ENCODE measurements at regions not wholly inside any gene's neighbourhood (a gene's known extent, or its start where the extent isn't known, plus 50 kb on each side); places are given as distances from the start of the nearest gene placed in this dataset.

DNA sequence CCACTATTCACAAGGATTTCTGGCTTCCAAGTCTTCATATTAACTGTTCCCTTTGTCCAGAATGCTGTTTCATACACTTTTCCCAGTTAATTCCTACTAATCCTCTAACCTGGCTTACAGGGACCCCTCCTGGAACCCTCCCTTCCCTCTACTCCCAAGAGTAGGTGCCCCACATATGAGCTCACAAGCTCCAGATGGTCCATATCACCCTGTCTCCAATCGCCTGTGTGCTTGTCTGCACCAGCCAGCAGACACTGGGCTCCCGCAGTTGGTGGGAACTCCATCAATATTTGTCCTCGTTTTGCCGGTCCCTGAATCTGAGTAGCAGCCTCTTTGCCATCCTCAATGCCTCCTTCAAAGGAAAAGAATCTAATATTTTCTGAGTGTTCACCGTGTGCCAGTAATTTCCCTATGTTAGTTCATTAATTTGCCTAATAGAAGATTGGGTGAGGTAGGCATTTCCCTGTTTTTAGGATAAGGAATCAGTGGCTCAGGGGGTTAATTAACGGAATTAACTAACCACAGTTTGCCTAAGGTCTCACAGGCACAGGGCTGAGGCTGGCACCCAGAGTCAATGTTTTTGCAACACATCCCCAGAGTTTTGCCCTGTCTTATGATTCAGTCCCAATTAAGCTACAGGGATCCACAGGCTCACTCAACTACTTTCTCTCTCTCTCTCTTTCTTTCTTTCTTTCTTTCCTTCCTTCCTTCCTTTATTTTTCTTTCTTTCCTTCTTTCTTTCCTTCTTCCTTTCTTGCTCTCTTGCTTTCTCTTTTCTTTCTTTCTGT, 141.6 kb upstream of the CYP1B1 start:
- ChIA-PET POLR2A (ENCODE audit: unreplicated experiment) (no interaction called here), CTCF (no interaction called here)
- no peak overlapping the region; the same call in 1 of the 2 replicates for H3K23ac ChIP-seq (ENCODE audit: low read depth, low read length)
- H2BK120ac ChIP-seq (ENCODE audit: low read depth, low read length), result no peak overlapping the region
- no CpG with 5 or more reads among the region's 6 CpGs for WGBS, 2 experiments (ENCODE audit: extremely low coverage in 2 of 2, insufficient read length in 1 of 2)
- no peak overlapping the region for H2AK5ac ChIP-seq (ENCODE audit: low read depth, low read length)
- no peaks in the 10 kb centered on the region; the same call in 1 of the 2 replicates for H3K4me1 ChIP-seq (ENCODE audit: control insufficient read depth, insufficient read depth, low read length)
- TF ChIP-seq FOS (IDR thresholded peaks at IDR 0.05; ENCODE audit: low read depth, low read length), result no peak
- no peak for TF ChIP-seq POLR2A (IDR thresholded peaks at IDR 0.05; ENCODE audit: low read depth, low read length)
- no peak for TF ChIP-seq RAD21 (IDR thresholded peaks at IDR 0.05; ENCODE audit: low read length)
- no peak for TF ChIP-seq CEBPB (IDR thresholded peaks at IDR 0.05; ENCODE audit: low read depth, low read length)
- TF ChIP-seq, protein P1, sequence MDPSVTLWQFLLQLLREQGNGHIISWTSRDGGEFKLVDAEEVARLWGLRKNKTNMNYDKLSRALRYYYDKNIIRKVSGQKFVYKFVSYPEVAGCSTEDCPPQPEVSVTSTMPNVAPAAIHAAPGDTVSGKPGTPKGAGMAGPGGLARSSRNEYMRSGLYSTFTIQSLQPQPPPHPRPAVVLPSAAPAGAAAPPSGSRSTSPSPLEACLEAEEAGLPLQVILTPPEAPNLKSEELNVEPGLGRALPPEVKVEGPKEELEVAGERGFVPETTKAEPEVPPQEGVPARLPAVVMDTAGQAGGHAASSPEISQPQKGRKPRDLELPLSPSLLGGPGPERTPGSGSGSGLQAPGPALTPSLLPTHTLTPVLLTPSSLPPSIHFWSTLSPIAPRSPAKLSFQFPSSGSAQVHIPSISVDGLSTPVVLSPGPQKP (IDR thresholded peaks at IDR 0.05; ENCODE audit: borderline replicate concordance, low read depth, low read length), result no peak
- TF ChIP-seq MAZ (IDR thresholded peaks at IDR 0.05; ENCODE audit: borderline replicate concordance, low read depth, low read length), result no peak
- TF ChIP-seq RCOR1 (IDR thresholded peaks at IDR 0.05; ENCODE audit: insufficient replicate concordance, low read length), result no peak
- TF ChIP-seq MAFK (IDR thresholded peaks at IDR 0.05; ENCODE audit: low read depth, low read length), result no peak
- TF ChIP-seq, protein P2, sequence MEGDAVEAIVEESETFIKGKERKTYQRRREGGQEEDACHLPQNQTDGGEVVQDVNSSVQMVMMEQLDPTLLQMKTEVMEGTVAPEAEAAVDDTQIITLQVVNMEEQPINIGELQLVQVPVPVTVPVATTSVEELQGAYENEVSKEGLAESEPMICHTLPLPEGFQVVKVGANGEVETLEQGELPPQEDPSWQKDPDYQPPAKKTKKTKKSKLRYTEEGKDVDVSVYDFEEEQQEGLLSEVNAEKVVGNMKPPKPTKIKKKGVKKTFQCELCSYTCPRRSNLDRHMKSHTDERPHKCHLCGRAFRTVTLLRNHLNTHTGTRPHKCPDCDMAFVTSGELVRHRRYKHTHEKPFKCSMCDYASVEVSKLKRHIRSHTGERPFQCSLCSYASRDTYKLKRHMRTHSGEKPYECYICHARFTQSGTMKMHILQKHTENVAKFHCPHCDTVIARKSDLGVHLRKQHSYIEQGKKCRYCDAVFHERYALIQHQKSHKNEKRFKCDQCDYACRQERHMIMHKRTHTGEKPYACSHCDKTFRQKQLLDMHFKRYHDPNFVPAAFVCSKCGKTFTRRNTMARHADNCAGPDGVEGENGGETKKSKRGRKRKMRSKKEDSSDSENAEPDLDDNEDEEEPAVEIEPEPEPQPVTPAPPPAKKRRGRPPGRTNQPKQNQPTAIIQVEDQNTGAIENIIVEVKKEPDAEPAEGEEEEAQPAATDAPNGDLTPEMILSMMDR (conservative IDR thresholded peaks at IDR 0.05; ENCODE audit: low read depth, low read length), result no peak
- TF ChIP-seq BHLHE40 (IDR thresholded peaks at IDR 0.05; ENCODE audit: low read depth, low read length), result no peak
- no peak for TF ChIP-seq SMC3 (IDR thresholded peaks at IDR 0.05; ENCODE audit: low read depth, low read length)
- TF ChIP-seq RFX5 (IDR thresholded peaks at IDR 0.05; ENCODE audit: low read depth, low read length), result no peak
- no peak for TF ChIP-seq NFE2L2 (IDR thresholded peaks at IDR 0.05; ENCODE audit: low read depth, low read length)
- TF ChIP-seq MXI1 (IDR thresholded peaks at IDR 0.05; ENCODE audit: borderline replicate concordance, low read depth, low read length), result no peak
- no peak overlapping the region for H4K91ac ChIP-seq (ENCODE audit: insufficient read depth, low read depth, low read length)
- no peak overlapping the region for H3K14ac ChIP-seq (replicated peaks; ENCODE audit: low read depth, low read length)
- H4K20me1 ChIP-seq (ENCODE audit: insufficient read depth, low read length), result no peaks in the 10 kb centered on the region
- no peak overlapping the region for H3K18ac ChIP-seq (ENCODE audit: low read depth, low read length)
- no peak overlapping the region for H3K4ac ChIP-seq (ENCODE audit: low read depth, low read length)
- no peaks in the 10 kb centered on the region for H3K9me1 ChIP-seq (ENCODE audit: insufficient read depth, low read length)
- no peak overlapping the region for H3K9ac ChIP-seq (ENCODE audit: low read depth, low read length)
- dilution Hi-C loops (cut with HindIII; ENCODE audit: low sequenced_read_pairs, unreplicated experiment), result no loop called here
- no peak overlapping the region for H2BK15ac ChIP-seq (ENCODE audit: low read depth, low read length)
- H4K5ac ChIP-seq (ENCODE audit: low read depth, low read length), result no peak overlapping the region
- in situ Hi-C loops (cut with MboI; ENCODE audit: low sequenced_read_pairs), result no loop called here
- H2AK9ac ChIP-seq (replicated peaks; ENCODE audit: low read depth, low read length, poor library complexity), result no peak overlapping the region
- H2BK5ac ChIP-seq (ENCODE audit: low read depth, low read length, poor library complexity, severe bottlenecking), result no peak overlapping the region
- H3K79me1 ChIP-seq (ENCODE audit: low read depth in 1 of 2, low read length in 2 of 2), result no peaks in the 10 kb centered on the region
- H2BK20ac ChIP-seq (ENCODE audit: low read depth, low read length), result no peak overlapping the region
- 0 out of 2 replicates have a peak, but pooled peaks cover 1% of the 10 kb centered on the region for H3K9me3 ChIP-seq (ENCODE audit: control insufficient read depth, insufficient read depth, low read length)
- H2AFZ ChIP-seq (replicated peaks; ENCODE audit: low read length, poor library complexity), result no peak overlapping the region
- intact Hi-C loops (cut with micrococcal nuclease), result no loop called here
- no peaks in the 10 kb centered on the region for H3K36me3 ChIP-seq (ENCODE audit: control insufficient read depth, insufficient read depth, low read length)
- no peak overlapping the region for H3K4me3 ChIP-seq (ENCODE audit: insufficient read depth, low read depth, low read length)
- no peak for ATAC-seq (ENCODE audit: low read depth)
- H4K8ac ChIP-seq (ENCODE audit: low read depth in 2 of 2, low read length in 2 of 2), result no peak overlapping the region
- no peak overlapping the region for H3K27ac ChIP-seq (ENCODE audit: insufficient read depth, low read length)
- H3K4me2 ChIP-seq (ENCODE audit: low read depth, low read length), result no peak overlapping the region
- H3K56ac ChIP-seq (ENCODE audit: extremely low read depth, insufficient read depth, low read length), result no peak overlapping the region
- no peak for DNase-seq
- peaks cover 18% of the 10 kb centered on the region for H3K27me3 ChIP-seq (ENCODE audit: control insufficient read depth, insufficient read depth, low read length)
- no TSS peak for BruUV-seq (replicated peaks)
